NCI-H69 (cell line): ENCODE measurements at regions not wholly inside any gene's neighbourhood (a gene's known extent, or its start where the extent isn't known, plus 50 kb on each side); places are given as distances from the start of the nearest gene placed in this dataset.

Source experiments
- DNase-seq: peaks from one replicate; lab custom pipeline; 2025; lab: John Stamatoyannopoulos, UW

GRCh38 chr1:18015719-18016118 is 91.9 kb upstream of the IGSF21 start:
- no peak for DNase-seq

DNA sequence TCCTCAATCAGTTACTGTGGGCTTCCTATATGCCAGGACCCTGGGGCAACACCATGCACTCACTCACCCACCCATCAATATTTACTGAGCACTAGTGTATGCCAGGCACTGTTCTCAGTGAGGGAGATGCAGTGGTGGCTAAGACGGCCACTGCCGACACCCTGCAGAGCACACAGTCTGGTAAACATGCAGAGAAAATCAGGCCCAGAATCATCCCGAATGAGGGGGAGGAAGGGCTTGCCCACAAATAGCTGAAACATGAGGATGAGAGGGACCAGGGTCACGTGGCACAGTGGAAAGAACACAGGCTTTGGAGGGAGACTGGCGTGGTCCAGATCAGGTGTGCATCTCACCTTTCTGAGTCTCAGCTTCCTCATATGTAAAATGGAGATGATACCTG is 89.2 kb upstream of the IGSF21 start:
- DNase-seq, result no peak

DNA sequence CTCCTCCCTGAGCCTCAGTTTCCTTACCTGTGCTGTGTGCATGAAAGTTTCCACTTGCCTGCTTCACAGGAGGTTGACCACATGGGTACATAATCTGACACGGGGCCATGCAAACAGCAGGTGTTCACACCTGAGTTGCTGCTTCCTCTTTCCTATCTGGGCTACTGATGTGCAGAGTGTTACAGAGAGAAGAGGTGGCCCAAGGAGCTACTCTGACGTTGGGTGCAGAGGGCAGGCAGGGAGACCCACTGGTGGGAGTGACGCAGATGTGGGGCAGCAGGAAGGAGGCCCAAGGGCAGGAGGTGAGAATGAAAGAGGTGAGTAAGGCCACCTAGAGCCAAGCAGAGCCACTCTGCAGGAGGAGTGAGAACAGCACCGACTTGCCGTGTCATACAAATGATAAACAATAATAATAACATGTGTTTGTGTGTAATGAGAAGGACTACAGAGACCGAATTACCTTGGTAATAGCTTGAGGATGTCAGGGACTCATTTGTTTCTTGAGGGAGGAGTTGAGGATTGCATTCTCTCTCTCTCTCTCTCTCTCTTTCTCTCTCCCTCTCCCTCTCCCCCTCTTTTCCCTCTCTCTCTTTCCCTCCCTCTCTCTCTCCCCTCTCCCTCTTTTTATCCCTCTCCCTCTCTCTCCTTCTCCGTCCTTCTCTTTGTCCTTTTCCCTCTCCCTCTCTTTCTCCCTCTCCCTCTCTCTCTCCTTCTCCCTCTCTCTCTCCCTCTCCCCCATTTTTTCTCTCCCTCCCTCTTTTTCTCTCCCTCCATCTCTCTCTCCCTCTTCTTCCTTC is 87.4 kb upstream of the IGSF21 start:
- DNase-seq, result no peak

DNA sequence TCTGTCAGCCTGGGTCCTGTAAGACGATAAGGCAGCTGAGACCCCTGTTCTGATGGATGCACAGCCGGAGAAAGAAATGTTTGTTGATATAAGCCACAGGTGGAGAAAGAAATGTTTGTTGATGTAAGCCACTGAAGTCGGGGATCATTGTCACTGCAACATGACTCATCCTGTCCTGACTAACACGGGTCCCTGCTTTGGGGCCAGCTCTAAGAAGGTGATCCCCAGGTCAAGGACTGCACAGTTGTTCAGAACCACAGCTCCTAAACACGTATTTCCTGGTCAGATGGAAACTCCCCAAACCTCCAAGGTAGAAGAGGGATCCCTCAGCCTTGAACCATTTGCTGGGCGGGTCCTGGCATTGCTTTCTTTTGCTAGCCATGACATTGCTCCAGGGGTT is 86.4 kb upstream of the IGSF21 start:
- DNase-seq, result no peak

DNA sequence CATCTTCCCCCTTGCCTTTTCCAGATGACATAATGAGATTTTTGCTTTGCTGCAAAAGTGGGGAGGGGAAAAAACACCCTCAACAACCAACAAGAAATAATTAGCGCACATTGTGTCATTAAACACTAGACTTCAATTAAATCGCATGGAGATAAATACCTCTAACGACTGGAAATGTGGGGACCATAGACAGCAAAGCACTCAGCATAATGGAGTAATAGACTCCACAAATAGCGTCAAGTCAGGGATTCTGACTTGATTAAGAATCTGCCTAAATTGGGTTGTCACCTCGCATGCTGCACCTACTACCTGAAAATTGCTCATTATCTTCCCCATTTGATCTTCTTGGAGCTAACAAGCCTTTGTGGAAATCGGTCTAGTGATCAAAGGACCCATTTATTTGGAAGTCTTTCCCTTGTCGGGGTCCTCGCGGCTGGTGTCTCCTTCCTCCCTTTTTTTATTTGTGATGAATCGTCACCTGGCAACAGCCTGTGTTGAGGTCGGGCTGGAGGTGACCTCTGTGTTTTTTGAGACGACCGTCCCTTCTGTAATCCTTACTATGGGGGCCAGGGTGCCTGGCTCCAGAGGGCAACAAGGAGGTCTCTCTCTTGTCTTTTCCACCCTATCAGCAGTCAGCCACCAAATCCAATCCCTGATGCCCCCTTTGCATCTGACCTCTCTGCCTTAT is 75.3 kb upstream of the IGSF21 start:
- peak; percentile 5 for DNase-seq

- DNase-seq, result no peak
These were observed 72.5 kb upstream of the IGSF21 start for GRCh38 chr1:18035145-18035544.

DNA sequence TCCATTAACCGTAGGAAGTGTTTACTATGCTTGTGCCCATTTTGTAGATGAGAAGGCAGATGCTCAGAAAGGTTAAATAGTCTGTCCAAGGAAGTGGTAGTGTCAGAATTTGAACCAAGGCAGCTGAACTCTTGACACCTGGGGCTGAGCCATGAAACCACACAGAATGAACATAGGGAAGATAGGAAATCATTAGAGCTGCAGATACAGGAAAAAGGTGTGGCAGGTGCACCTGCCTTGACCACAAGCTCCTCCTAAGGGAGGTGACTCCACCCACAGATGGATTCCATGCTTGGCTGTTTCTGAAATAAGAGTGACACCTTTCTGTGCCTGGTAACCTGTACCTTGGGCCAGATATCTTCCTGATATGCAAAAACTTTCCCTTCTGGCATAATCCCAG is 69.9 kb upstream of the IGSF21 start:
- no peak for DNase-seq

DNA sequence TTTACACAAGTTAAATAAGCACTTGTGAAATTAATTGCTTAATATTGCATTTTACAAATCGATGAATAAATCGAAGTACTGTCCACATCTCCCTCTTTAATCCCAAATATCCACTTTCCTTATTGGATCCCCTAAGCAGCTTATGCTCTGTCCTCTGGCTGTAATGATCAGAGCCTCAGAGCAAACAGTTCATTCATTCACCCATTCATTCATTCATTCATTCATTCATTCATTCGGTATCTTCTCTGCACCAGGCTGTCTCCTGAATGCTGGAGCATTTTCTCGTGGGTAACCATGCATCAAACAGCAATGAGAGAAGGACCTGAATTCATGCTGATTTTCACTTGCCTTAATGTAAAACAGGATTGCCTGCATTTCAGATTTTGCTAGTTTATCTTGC is 69.5 kb upstream of the IGSF21 start:
- no peak for DNase-seq

DNA sequence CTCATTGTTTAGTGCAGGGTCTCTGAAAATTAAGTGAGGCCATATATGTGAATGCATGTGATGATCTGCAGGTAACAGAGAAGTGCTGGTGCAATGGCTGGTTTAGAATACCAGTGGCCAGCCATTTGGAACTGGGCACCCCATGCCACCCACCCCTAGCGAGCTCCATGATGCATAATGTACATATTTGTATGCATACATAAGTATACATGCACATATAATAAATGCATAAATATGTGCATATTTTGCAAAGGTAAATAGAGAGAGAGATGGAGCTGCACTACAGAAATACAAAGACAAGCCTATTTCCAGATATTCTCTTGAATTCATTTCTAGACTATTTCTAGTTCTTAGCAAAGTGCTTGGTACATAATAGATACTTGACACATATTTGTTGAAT is 68.5 kb upstream of the IGSF21 start:
- no peak for DNase-seq

DNA sequence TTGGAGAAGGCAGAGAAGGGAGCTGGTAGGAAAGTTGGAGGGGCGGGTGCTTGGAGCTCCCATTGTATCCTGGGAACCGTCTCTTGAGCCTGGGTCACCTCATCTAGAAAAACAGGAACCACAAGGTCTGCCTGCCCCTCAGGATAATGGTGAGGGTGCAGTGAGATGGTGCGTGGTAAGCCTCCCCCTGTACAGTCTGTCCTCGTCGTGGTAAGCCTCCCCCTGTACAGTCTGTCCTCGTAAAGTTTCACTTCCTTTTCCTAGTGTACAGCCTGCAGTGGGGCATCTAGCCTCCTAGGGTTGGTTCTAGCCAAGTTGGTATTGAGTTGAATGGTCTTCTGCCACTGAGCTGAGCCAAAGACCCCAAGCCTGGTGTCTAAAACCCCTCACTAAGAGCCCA is 66.5 kb upstream of the IGSF21 start:
- no peak for DNase-seq

- no peak for DNase-seq
These were observed 65.8 kb upstream of the IGSF21 start for GRCh38 chr1:18041685-18042355.

DNA sequence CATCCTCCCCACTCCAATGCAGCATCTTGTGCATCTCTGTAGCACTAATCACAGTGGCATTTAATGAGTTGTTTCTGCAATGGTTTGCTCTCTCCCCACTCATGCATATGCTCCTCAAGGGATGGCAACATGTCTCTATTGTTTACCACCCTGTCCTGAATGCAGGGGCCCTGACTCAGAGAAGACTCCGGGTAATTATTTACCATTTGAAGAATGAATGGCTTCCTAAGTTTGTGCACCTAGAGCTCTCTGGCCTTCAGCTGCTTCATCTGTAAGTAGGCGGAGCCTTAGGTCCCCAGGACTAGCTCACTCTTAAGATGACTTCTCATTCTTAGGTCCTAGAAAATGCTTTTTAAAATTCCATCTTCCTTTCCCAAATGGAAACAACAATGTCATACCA is 63.7 kb upstream of the IGSF21 start:
- DNase-seq, result no peak

DNA sequence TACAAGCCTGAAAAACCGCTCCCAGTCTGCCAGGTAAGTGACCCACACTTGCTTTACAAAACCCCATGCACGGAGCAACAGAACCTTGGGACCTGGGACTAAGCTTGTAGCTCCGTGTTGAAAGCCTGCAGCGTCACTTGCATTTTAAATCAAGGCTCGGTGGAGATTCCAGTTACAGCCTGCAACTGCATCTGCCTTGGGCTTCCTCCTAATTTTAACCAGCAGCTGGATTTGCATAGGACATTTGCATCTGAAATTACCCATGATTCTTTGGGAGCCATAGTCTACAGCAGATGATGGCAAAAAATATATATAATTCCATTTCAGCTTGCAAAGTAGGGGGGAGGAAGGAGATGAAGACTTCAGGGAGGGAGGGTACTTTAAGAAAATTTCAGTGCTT is 62.4 kb upstream of the IGSF21 start:
- DNase-seq, result no peak

DNA sequence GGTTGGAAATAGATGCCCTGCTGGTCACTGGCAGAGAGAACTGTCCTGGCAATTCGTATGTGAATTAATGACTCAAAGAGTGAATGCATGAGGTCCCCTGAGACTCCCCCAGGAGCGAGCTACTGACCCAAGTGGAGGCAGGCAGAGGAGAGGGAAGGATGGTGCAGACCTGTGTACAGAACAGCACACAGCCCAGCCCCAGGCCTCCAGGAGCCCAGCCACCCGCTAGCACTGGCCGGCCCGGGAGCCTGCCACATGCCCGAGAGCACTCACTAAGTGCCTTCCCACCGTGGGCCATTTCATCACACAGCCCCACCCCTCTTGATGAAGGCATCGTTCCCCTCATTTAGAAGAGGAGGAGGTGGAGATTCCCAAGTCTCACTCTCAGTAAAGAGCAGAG is 62.0 kb upstream of the IGSF21 start:
- DNase-seq, result no peak

- DNase-seq, result no peak
These were observed 60.5 kb upstream of the IGSF21 start for GRCh38 chr1:18047122-18047521.

GRCh38 chr1:18049228-18049627 is 58.4 kb upstream of the IGSF21 start:
- no peak for DNase-seq

- no peak for DNase-seq
These were observed 54.9 kb upstream of the IGSF21 start for GRCh38 chr1:18052671-18053070.

DNA sequence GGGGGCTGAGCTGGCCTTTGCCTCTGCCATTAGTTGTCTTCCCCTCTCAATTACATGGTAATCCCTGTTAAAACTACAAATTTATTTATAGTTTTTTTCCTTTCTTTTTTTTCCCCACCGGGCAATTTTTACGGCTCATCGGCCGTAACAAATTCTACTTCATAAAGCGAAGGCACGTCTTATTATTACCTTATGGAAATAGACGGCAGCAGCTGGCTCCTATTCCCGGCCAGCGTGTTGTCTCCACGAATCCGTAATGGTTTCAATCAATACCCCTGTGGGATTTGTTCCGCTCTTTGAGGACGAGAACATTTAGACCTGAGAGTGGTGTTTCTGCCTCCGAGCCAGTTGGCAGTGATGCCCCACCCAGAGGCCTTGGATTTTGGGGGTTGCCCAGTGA is 52.4 kb upstream of the IGSF21 start:
- DNase-seq, result no peak

- no peak for DNase-seq
These were observed 51.1 kb upstream of the IGSF21 start for GRCh38 chr1:18056545-18056944.

- no peak for DNase-seq
These were observed 50.0 kb upstream of the IGSF21 start for GRCh38 chr1:18057623-18058022.
